Neuronal stem cell (in vitro differentiated cells): ENCODE measurements at regions not wholly inside any gene's neighbourhood (a gene's known extent, or its start where the extent isn't known, plus 50 kb on each side); places are given as distances from the start of the nearest gene placed in this dataset.

Experiments
- DNase-seq: peaks from one replicate; pipeline ENCODE4 v3.0.0-alpha.2; 2013; ENCODE audit warnings: low spot score
- H2AFZ ChIP-seq: one replicate; pipeline ENCODE4 v1.6.1; 2013; ENCODE audit warnings: mild to moderate bottlenecking, low read length, inconsistent platforms
- H2AK5ac ChIP-seq: 2 replicates; pipeline ENCODE4 v1.6.1; 2013; ENCODE audit warnings: low read depth, mild to moderate bottlenecking, inconsistent platforms, low read length, moderate library complexity, mixed read lengths
- H2BK120ac ChIP-seq: 2 replicates; pipeline ENCODE4 v1.6.1; 2013; ENCODE audit warnings: low read depth, mild to moderate bottlenecking, inconsistent platforms, low read length, moderate library complexity, mixed read lengths
- H2BK12ac ChIP-seq: one replicate; pipeline ENCODE4 v1.6.1; 2013; ENCODE audit warnings: low read length, inconsistent platforms
- H2BK15ac ChIP-seq: 2 replicates; pipeline ENCODE4 v1.6.1; 2013; ENCODE audit warnings: mild to moderate bottlenecking, low read length, inconsistent platforms, mixed read lengths
- H2BK5ac ChIP-seq: one replicate; pipeline ENCODE4 v1.6.1; 2013; ENCODE audit warnings: inconsistent platforms, mild to moderate bottlenecking, low read length, moderate library complexity
- H3K14ac ChIP-seq: one replicate; pipeline ENCODE4 v1.6.1; 2013; ENCODE audit warnings: low read length, inconsistent platforms
- H3K18ac ChIP-seq: 2 replicates; pipeline ENCODE4 v1.6.1; 2013; ENCODE audit warnings: low read length, inconsistent platforms
- H3K23ac ChIP-seq: 2 replicates; pipeline ENCODE4 v1.6.1; 2013; ENCODE audit warnings: low read depth, mild to moderate bottlenecking, mixed read lengths, low read length, inconsistent platforms; ENCODE audit not compliant: poor library complexity
- H3K27ac ChIP-seq: replicated peaks from 3 replicates; pipeline ENCODE4 v1.5.1; 2013; ENCODE audit warnings: low read length, inconsistent platforms
- H3K27me3 ChIP-seq, 3 experiments: 2 replicates each; pipeline ENCODE4 v1.6.1; 2013; ENCODE audit warnings: low read length in 3 of 3, mild to moderate bottlenecking in 2 of 3, inconsistent platforms in 1 of 3, low read depth in 1 of 3, mixed read lengths in 1 of 3, moderate library complexity in 1 of 3; ENCODE audit not compliant: control insufficient read depth in 3 of 3, insufficient read depth in 3 of 3
- H3K36me3 ChIP-seq, 2 donors: replicated peaks in 1 of 2; 2 replicates each; pipeline ENCODE4 v1.6.1; 2013; ENCODE audit warnings: low read length in 2 of 2; ENCODE audit not compliant: control insufficient read depth in 2 of 2, insufficient read depth in 2 of 2
- H3K4ac ChIP-seq: 2 replicates; pipeline ENCODE4 v1.6.1; 2013; ENCODE audit warnings: inconsistent platforms, mild to moderate bottlenecking, low read length, moderate library complexity
- H3K4me1 ChIP-seq, 2 donors: 1 replicate in 1 of 2; 2 replicates in 1 of 2; pipeline ENCODE4 v1.6.1; 2013; ENCODE audit warnings: low read length in 2 of 2, low read depth in 1 of 2; ENCODE audit not compliant: control insufficient read depth in 2 of 2, insufficient read depth in 1 of 2
- H3K4me2 ChIP-seq: one replicate; pipeline ENCODE4 v1.6.1; 2013; ENCODE audit warnings: mild to moderate bottlenecking, low read length, inconsistent platforms; ENCODE audit not compliant: insufficient read depth, poor library complexity, severe bottlenecking
- H3K4me3 ChIP-seq, 2 donors: 2 replicates each; pipeline ENCODE4 v1.5.1; 2013; ENCODE audit warnings: low read length in 2 of 2, mild to moderate bottlenecking in 2 of 2, inconsistent platforms in 1 of 2, moderate library complexity in 1 of 2
- H3K79me1 ChIP-seq: one replicate; pipeline ENCODE4 v1.6.1; 2013; ENCODE audit warnings: low read depth, mild to moderate bottlenecking, inconsistent platforms, low read length, moderate library complexity
- H3K9ac ChIP-seq: one replicate; pipeline ENCODE4 v1.6.1; 2013; ENCODE audit warnings: mild to moderate bottlenecking, low read depth, low read length, inconsistent platforms; ENCODE audit not compliant: poor library complexity
- H3K9me3 ChIP-seq, 2 donors: replicated peaks in 1 of 2; 2 replicates each; pipeline versions ENCODE3 to v1.6.1; 2013; ENCODE audit warnings: low read length in 2 of 2, mild to moderate bottlenecking in 2 of 2, inconsistent platforms in 1 of 2, low read depth in 1 of 2, mixed read lengths in 1 of 2, moderate library complexity in 1 of 2; ENCODE audit not compliant: control insufficient read depth in 2 of 2, insufficient read depth in 1 of 2
- H4K8ac ChIP-seq: one replicate; pipeline ENCODE4 v1.6.1; 2013; ENCODE audit warnings: low read depth, mild to moderate bottlenecking, inconsistent platforms, low read length, moderate library complexity
- H4K91ac ChIP-seq: one replicate; pipeline ENCODE4 v1.6.1; 2013; ENCODE audit warnings: low read length, low read depth, mild to moderate bottlenecking, inconsistent platforms; ENCODE audit not compliant: poor library complexity
- WGBS, 2 donors: extraction: QIAGEN DNeasy Blood & Tissue Kit; methylation state at CpG; one replicate each; pipeline ENCODE4 v1.1.7; 2013; ENCODE audit warnings: missing lambda C conversion rate in 2 of 2, mixed read lengths in 1 of 2; ENCODE audit not compliant: insufficient read length in 2 of 2, insufficient replicate concordance in 1 of 2; ENCODE audit errors: extremely low coverage in 2 of 2; 5-methylcytosine and 5-hydroxymethylcytosine counted together

- Histone ChIP-seq H3K18ac (peak overlapping the region; percentile 27), H3K9ac (peak overlapping the region; percentile 34), H3K4me2 (no peak overlapping the region), H4K91ac (no peak overlapping the region), H4K8ac (no peak overlapping the region), H2BK120ac (no peak overlapping the region), H3K23ac (peak overlapping the region; percentile 92), H3K4me1 (no peaks in the 10 kb centered on the region), H2BK15ac (no peak overlapping the region), H3K36me3 (no peaks in the 10 kb centered on the region), H3K4ac (no peak overlapping the region), H2AFZ (no peak overlapping the region), H2BK5ac (no peak overlapping the region), H3K4me3 (no peak overlapping the region), H2BK12ac (no peak overlapping the region), H3K9me3 (no peaks in the 10 kb centered on the region), H2AK5ac (no peak overlapping the region), H3K27me3 (peaks cover 0 to 5% (median 0%) of the 10 kb centered on the region in 3 experiments), H3K79me1 (no peaks in the 10 kb centered on the region), H3K27ac (no peak overlapping the region), H3K14ac (peak overlapping the region; percentile 96)
- WGBS, 2 donors, result no CpG with 5 or more reads among the region's 8 CpGs
- no peak for DNase-seq
Measured at GRCh38 chr10:93211991-93212390, 138.3 kb downstream of the CYP26A1 start.

- Histone ChIP-seq H3K27me3 (peaks cover 0 to 5% (median 0%) of the 10 kb centered on the region in 3 experiments), H3K4me1 (no peaks in the 10 kb centered on the region), H2BK15ac (no peak overlapping the region), H3K79me1 (no peaks in the 10 kb centered on the region), H4K91ac (no peak overlapping the region), H3K4me3 (no peak overlapping the region), H3K14ac (no peak overlapping the region), H3K23ac (no peak overlapping the region), H3K4me2 (no peak overlapping the region), H3K4ac (no peak overlapping the region), H2BK5ac (no peak overlapping the region), H2AFZ (no peak overlapping the region), H3K18ac (peak overlapping the region; percentile 9), H3K36me3 (no peaks in the 10 kb centered on the region), H2AK5ac (peak overlapping the region; percentile 27), H3K9me3 (no peaks in the 10 kb centered on the region), H3K27ac (no peak overlapping the region), H3K9ac (no peak overlapping the region), H2BK120ac (no peak overlapping the region), H2BK12ac (no peak overlapping the region), H4K8ac (no peak overlapping the region)
- WGBS, 2 donors, result no CpG with 5 or more reads among the region's 3 CpGs
- DNase-seq, result no peak
Measured at GRCh38 chr10:93215312-93215711, 141.6 kb downstream of the CYP26A1 start.

GRCh38 chr10:93216341-93216985 lies 142.8 kb downstream of the CYP26A1 start:
- Histone ChIP-seq H3K4me2 (no peak overlapping the region), H3K36me3 (no peaks in the 10 kb centered on the region), H3K9ac (no peak overlapping the region), H3K18ac (no peak overlapping the region), H2AFZ (no peak overlapping the region), H4K91ac (no peak overlapping the region), H3K4ac (no peak overlapping the region), H2AK5ac (no peak overlapping the region), H3K4me3 (no peak overlapping the region), H2BK120ac (no peak overlapping the region), H3K27ac (no peak overlapping the region), H3K27me3 (peaks cover 0 to 5% (median 0%) of the 10 kb centered on the region in 3 experiments), H2BK12ac (no peak overlapping the region), H3K23ac (no peak overlapping the region), H3K9me3 (no peaks in the 10 kb centered on the region), H3K4me1 (no peaks in the 10 kb centered on the region), H4K8ac (no peak overlapping the region), H3K14ac (peak overlapping the region; percentile 47), H2BK5ac (no peak overlapping the region), H2BK15ac (no peak overlapping the region), H3K79me1 (no peaks in the 10 kb centered on the region)
- WGBS, 2 donors, result no CpG with 5 or more reads among the region's 5 CpGs
- no peak for DNase-seq

- Histone ChIP-seq H2BK5ac (no peak overlapping the region), H3K79me1 (no peaks in the 10 kb centered on the region), H3K27me3 (peaks cover 0 to 5% (median under 1%) of the 10 kb centered on the region in 3 experiments), H3K23ac (no peak overlapping the region), H2AK5ac (no peak overlapping the region), H3K18ac (no peak overlapping the region), H3K4me3 (no peak overlapping the region), H3K4ac (no peak overlapping the region), H2BK12ac (no peak overlapping the region), H3K9ac (no peak overlapping the region), H3K4me1 (no peaks in the 10 kb centered on the region), H3K4me2 (no peak overlapping the region), H2BK15ac (no peak overlapping the region), H4K8ac (no peak overlapping the region), H4K91ac (no peak overlapping the region), H3K14ac (no peak overlapping the region), H2AFZ (no peak overlapping the region), H2BK120ac (no peak overlapping the region), H3K9me3 (peaks cover 0 to 2% of the 10 kb centered on the region in 2 donors), H3K27ac (no peak overlapping the region), H3K36me3 (no peaks in the 10 kb centered on the region)
- DNase-seq, result no peak
Measured at GRCh38 chr10:93218386-93218785, 144.7 kb downstream of the CYP26A1 start.
